HCT116 (cell line): ENCODE measurements at regions not wholly inside any gene's neighbourhood (a gene's known extent, or its start where the extent isn't known, plus 50 kb on each side); places are given as distances from the start of the nearest gene placed in this dataset.

Experiments
- ATAC-seq: fragments of 200-7000 bp; cut with Tn5 transposase; 2 replicates; pipeline ENCODE4 v1.9.1; 2020; ENCODE audit warnings: mild to moderate bottlenecking, moderate library complexity
- BruUV-seq: library from RNA; stranded (reverse); fragments of 400-500 nt; replicated peaks from 2 replicates; lab custom pipeline; 2021; lab: Mats Ljungman, UMichigan
- CTCF ChIA-PET: fragments of 300-600 bp; sonication (Branson Sonifier 250); formaldehyde crosslinking; loops from one replicate; lab custom pipeline; 2021; ENCODE audit warnings: antibody characterized with exemption; lab: Charles Lee
- POLR2A ChIA-PET: fragments of 300-600, 350-600 bp; sonication (Branson Sonifier 250); formaldehyde crosslinking; loops from one replicate; lab custom pipeline; 2021; ENCODE audit warnings: antibody characterized with exemption; lab: Charles Lee
- RAD21 ChIA-PET, 2 experiments: fragments of 300-600 bp; sonication (Branson Sonifier 250); formaldehyde crosslinking; loops; one replicate each; lab custom pipeline; 2023; ENCODE audit warnings: low total read pairs in 2 of 2; ENCODE audit not compliant: uncharacterized antibody in 2 of 2, unreplicated experiment in 2 of 2, low non-redundant PET in 1 of 2; lab: Charles Lee
- DNase-seq: peaks from one replicate; pipeline ENCODE4 v3.0.0-alpha.2; 2010; ENCODE audit warnings: low read depth, low spot score
- H2AFZ ChIP-seq: fragments of 200-600 bp; shearing (Covaris generic), sonication (generic); 2 replicates; pipeline ENCODE4 v1.6.1; 2017; ENCODE audit warnings: low read depth, mixed run types, mixed read lengths, antibody characterized with exemption, low read length; ENCODE audit not compliant: poor library complexity, severe bottlenecking
- H3K27ac ChIP-seq: 2 replicates; pipeline ENCODE4 v1.5.1; 2012; ENCODE audit warnings: low read depth, low read length
- H3K27me3 ChIP-seq: fragments of 200-600 bp; sonication (generic); 2 replicates; pipeline ENCODE4 v1.6.1; 2016; ENCODE audit warnings: mixed run types, low read length, mixed read lengths; ENCODE audit not compliant: insufficient read depth
- H3K36me3 ChIP-seq, 2 experiments: fragments of 200-500 bp in 1 of 2; fragments of 200-600 bp in 1 of 2; sonication (Bioruptor generic) in 1 of 2; sonication (generic) in 1 of 2; 2 replicates each; pipeline versions ENCODE4 v1.5.1 to v1.6.1; 2014 to 2016; ENCODE audit warnings: low read length in 2 of 2, inconsistent platforms in 1 of 2, mixed read lengths in 1 of 2, mixed run types in 1 of 2; ENCODE audit not compliant: insufficient read depth in 2 of 2, control insufficient read depth in 1 of 2
- H3K4me1 ChIP-seq, 2 experiments: fragments of 200-600 bp in 1 of 2; sonication (generic) in 1 of 2; 2 replicates each; pipeline versions ENCODE4 v1.5.1 to v1.6.1; 2012 to 2017; ENCODE audit warnings: low read length in 2 of 2, inconsistent platforms in 1 of 2, mild to moderate bottlenecking in 1 of 2, mixed read lengths in 1 of 2, mixed run types in 1 of 2, moderate library complexity in 1 of 2; ENCODE audit not compliant: insufficient read depth in 2 of 2, control insufficient read depth in 1 of 2
- H3K4me2 ChIP-seq: fragments of 200-600 bp; sonication (generic); 2 replicates; pipeline ENCODE4 v1.6.1; 2017; ENCODE audit warnings: mixed run types, low read length, mixed read lengths
- H3K4me3 ChIP-seq, 2 experiments: fragments of 200-600 bp in 1 of 2; sonication (generic) in 1 of 2; replicated peaks in 1 of 2; 2 replicates each; pipeline ENCODE4 v1.5.1; 2011 to 2016; ENCODE audit warnings: low read length in 2 of 2, control low read depth in 1 of 2, low read depth in 1 of 2, mild to moderate bottlenecking in 1 of 2, mixed read lengths in 1 of 2, mixed run types in 1 of 2
- H3K79me2 ChIP-seq: fragments of 200-600 bp; sonication (generic); 2 replicates; pipeline ENCODE4 v1.6.1; 2017; ENCODE audit warnings: mild to moderate bottlenecking, mixed run types, low read length, moderate library complexity, mixed read lengths; ENCODE audit not compliant: insufficient read depth
- H3K9ac ChIP-seq: fragments of 200-600 bp; sonication (generic); 2 replicates; pipeline ENCODE4 v1.6.1; 2016; ENCODE audit warnings: low read length, mixed read lengths
- H3K9me2 ChIP-seq: fragments of 200-600 bp; sonication (generic), shearing (Covaris generic); 2 replicates; pipeline ENCODE4 v1.6.1; 2017; ENCODE audit warnings: mixed run types, mild to moderate bottlenecking, moderate library complexity; ENCODE audit not compliant: insufficient read depth
- H3K9me3 ChIP-seq, 2 experiments: fragments of 200-500 bp in 1 of 2; fragments of 200-600 bp in 1 of 2; sonication (Bioruptor generic) in 1 of 2; sonication (generic) in 1 of 2; 2 replicates each; pipeline ENCODE4 v1.6.1; 2014 to 2017; ENCODE audit warnings: low read length in 2 of 2, mixed read lengths in 2 of 2, inconsistent platforms in 1 of 2, low read depth in 1 of 2, mild to moderate bottlenecking in 1 of 2, mixed run types in 1 of 2, moderate library complexity in 1 of 2; ENCODE audit not compliant: control insufficient read depth in 1 of 2, insufficient read depth in 1 of 2
- H4K20me1 ChIP-seq: fragments of 200-600 bp; sonication (generic), shearing (Covaris generic); 2 replicates; pipeline ENCODE4 v1.6.1; 2017; ENCODE audit warnings: mixed run types, mild to moderate bottlenecking, moderate library complexity; ENCODE audit not compliant: insufficient read depth
- ATF3 ChIP-seq: IDR thresholded peaks from 2 replicates; pipeline ENCODE4 v1.6.1; 2012
- CBX3 ChIP-seq: IDR thresholded peaks from 2 replicates; pipeline ENCODE4 v1.6.1; 2012; ENCODE audit warnings: low read depth
- EGR1 ChIP-seq: IDR thresholded peaks from 2 replicates; pipeline ENCODE4 v1.6.1; 2012; ENCODE audit warnings: low read depth
- ELF1 ChIP-seq: IDR thresholded peaks from 2 replicates; pipeline ENCODE4 v1.6.1; 2012; ENCODE audit warnings: low read depth, borderline replicate concordance
- EZH2 ChIP-seq: fragments of 200-600 bp; sonication (generic); IDR thresholded peaks from 2 replicates; pipeline ENCODE4 v1.6.1; 2017; ENCODE audit warnings: antibody characterized with exemption, mixed run types
- EZH2phosphoT487 ChIP-seq: fragments of 200-600 bp; IDR thresholded peaks from 2 replicates; pipeline ENCODE4 v1.6.1; 2018; ENCODE audit warnings: antibody characterized with exemption, borderline replicate concordance
- JUND ChIP-seq: IDR thresholded peaks from 2 replicates; pipeline ENCODE4 v1.6.1; 2012
- POLR2A ChIP-seq: IDR thresholded peaks from 2 replicates; pipeline ENCODE4 v1.7.0; 2011; ENCODE audit warnings: borderline replicate concordance; ENCODE audit not compliant: insufficient read depth, insufficient read length; ENCODE audit errors: extremely low read depth
- POLR2AphosphoS5 ChIP-seq: IDR thresholded peaks from 2 replicates; pipeline ENCODE4 v1.6.1; 2011; ENCODE audit warnings: mild to moderate bottlenecking, low read depth, low read length, moderate library complexity
- SIN3A ChIP-seq: IDR thresholded peaks from 2 replicates; pipeline ENCODE4 v1.6.1; 2012; ENCODE audit warnings: low read depth
- SP1 ChIP-seq: IDR thresholded peaks from 2 replicates; pipeline ENCODE4 v1.6.1; 2012; ENCODE audit warnings: low read depth
- TCF7L2 ChIP-seq: IDR thresholded peaks from 2 replicates; pipeline ENCODE4 v1.7.0; 2011; ENCODE audit warnings: borderline replicate concordance, inconsistent platforms; ENCODE audit not compliant: insufficient read depth, insufficient read length; ENCODE audit errors: extremely low read depth
- YY1 ChIP-seq: IDR thresholded peaks from 2 replicates; pipeline ENCODE4 v1.6.1; 2011; ENCODE audit warnings: low read length, low read depth, moderate library complexity, mild to moderate bottlenecking; ENCODE audit not compliant: insufficient replicate concordance; ENCODE audit errors: extremely low read depth
- ZBTB33 ChIP-seq: IDR thresholded peaks from 2 replicates; pipeline ENCODE4 v1.6.1; 2011; ENCODE audit warnings: mild to moderate bottlenecking, low read length, moderate library complexity; ENCODE audit not compliant: insufficient replicate concordance; ENCODE audit errors: extremely low read depth
- ZFX ChIP-seq: fragments of 450-650 bp; IDR thresholded peaks from 2 replicates; pipeline ENCODE4 v1.6.1; 2017
- ZNF274 ChIP-seq: fragments of 200-500 bp; sonication (Bioruptor generic); IDR thresholded peaks from 2 replicates; pipeline ENCODE4 v1.6.1; 2014; ENCODE audit warnings: mild to moderate bottlenecking, low read depth, low read length, inconsistent platforms
- intact Hi-C: fragments of 100-400 bp; cut with micrococcal nuclease; formaldehyde crosslinking; loops from 2 replicates; pipeline ENCODE4 v1.10.0; 2022
- TF ChIP-seq, protein P1 (sequence below): IDR thresholded peaks from 2 replicates; pipeline ENCODE4 v1.6.1; 2012
- TF ChIP-seq, protein P2 (sequence below): IDR thresholded peaks from 2 replicates; pipeline ENCODE4 v1.6.1; 2012; ENCODE audit warnings: low read depth
- TF ChIP-seq, protein P3 (sequence below), 3 experiments: fragments of 200-600 bp in 1 of 3; sonication (generic) in 1 of 3; IDR thresholded peaks in 2 of 3; conservative IDR thresholded peaks in 1 of 3; 2 replicates each; pipeline ENCODE4 v1.5.1; 2012 to 2017; ENCODE audit warnings: low read depth in 2 of 3, low read length in 2 of 3, antibody characterized with exemption in 1 of 3, borderline replicate concordance in 1 of 3, control low read depth in 1 of 3, mild to moderate bottlenecking in 1 of 3, mixed read lengths in 1 of 3, mixed run types in 1 of 3, moderate library complexity in 1 of 3; ENCODE audit not compliant: insufficient read depth in 1 of 3

DNA sequence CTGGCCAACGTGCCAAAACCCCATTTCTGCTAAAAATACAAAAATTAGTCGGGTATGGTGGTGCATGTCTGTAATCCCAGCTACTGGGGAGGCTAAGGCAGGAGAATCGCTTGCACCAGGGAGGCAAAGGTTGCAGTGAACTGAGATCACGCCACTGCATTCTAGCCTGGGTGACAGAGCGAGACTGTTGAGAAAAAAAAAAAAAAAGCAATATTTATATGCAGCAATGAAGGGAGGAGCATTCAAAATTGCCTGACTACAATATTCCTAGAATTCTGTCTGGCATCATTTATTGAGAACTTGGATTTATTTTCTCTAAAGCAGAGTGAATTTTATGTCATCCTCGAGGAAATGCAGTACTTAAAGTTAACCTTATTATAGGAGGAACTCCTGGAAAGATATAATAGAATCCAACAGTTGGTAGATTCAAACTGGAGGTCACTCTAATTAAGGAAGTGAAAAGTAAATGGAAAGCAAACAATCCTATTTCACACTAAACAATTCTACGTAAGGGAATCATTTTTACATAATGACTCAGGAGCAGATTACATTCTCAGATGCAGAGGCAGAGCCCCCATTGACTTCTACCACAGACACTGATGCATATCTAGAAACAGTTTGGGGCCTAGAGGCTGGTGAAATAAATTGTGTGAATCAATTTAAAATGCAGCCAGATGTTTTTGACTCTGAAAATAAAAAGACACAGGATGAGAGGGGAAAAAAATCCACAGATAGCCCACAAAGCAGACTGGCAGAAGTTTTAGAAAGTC lies 82.1 kb upstream of the FHIT start:
- no peak overlapping the region for H3K9ac ChIP-seq
- H2AFZ ChIP-seq: no peak overlapping the region
- no peak overlapping the region for H3K4me3 ChIP-seq
- peaks cover 64% of the 10 kb centered on the region for H3K27me3 ChIP-seq
- POLR2A ChIA-PET: no interaction called here
- no peaks in the 10 kb centered on the region for H3K4me1 ChIP-seq
- no peaks in the 10 kb centered on the region for H3K36me3 ChIP-seq
- BruUV-seq: no TSS peak
- CTCF ChIA-PET: no interaction called here
- intact Hi-C loops: no loop called here
- no peak overlapping the region for H3K27ac ChIP-seq
- no peaks in the 10 kb centered on the region for H3K9me3 ChIP-seq
- RAD21 ChIA-PET: no interaction called here
- no peak for ATAC-seq
- no peak overlapping the region for H3K4me2 ChIP-seq
- no peak for TF ChIP-seq SIN3A
- TF ChIP-seq POLR2A: no peak
- TF ChIP-seq ZNF274: no peak
- TF ChIP-seq, protein P1, sequence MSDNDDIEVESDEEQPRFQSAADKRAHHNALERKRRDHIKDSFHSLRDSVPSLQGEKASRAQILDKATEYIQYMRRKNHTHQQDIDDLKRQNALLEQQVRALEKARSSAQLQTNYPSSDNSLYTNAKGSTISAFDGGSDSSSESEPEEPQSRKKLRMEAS: no peak
- TF ChIP-seq TCF7L2: no peak
- TF ChIP-seq ATF3: no peak
- TF ChIP-seq, protein P2, sequence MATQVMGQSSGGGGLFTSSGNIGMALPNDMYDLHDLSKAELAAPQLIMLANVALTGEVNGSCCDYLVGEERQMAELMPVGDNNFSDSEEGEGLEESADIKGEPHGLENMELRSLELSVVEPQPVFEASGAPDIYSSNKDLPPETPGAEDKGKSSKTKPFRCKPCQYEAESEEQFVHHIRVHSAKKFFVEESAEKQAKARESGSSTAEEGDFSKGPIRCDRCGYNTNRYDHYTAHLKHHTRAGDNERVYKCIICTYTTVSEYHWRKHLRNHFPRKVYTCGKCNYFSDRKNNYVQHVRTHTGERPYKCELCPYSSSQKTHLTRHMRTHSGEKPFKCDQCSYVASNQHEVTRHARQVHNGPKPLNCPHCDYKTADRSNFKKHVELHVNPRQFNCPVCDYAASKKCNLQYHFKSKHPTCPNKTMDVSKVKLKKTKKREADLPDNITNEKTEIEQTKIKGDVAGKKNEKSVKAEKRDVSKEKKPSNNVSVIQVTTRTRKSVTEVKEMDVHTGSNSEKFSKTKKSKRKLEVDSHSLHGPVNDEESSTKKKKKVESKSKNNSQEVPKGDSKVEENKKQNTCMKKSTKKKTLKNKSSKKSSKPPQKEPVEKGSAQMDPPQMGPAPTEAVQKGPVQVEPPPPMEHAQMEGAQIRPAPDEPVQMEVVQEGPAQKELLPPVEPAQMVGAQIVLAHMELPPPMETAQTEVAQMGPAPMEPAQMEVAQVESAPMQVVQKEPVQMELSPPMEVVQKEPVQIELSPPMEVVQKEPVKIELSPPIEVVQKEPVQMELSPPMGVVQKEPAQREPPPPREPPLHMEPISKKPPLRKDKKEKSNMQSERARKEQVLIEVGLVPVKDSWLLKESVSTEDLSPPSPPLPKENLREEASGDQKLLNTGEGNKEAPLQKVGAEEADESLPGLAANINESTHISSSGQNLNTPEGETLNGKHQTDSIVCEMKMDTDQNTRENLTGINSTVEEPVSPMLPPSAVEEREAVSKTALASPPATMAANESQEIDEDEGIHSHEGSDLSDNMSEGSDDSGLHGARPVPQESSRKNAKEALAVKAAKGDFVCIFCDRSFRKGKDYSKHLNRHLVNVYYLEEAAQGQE: no peak
- no peak for TF ChIP-seq EGR1
- TF ChIP-seq POLR2AphosphoS5: no peak
- no peak for TF ChIP-seq EZH2phosphoT487
- TF ChIP-seq, protein P3, sequence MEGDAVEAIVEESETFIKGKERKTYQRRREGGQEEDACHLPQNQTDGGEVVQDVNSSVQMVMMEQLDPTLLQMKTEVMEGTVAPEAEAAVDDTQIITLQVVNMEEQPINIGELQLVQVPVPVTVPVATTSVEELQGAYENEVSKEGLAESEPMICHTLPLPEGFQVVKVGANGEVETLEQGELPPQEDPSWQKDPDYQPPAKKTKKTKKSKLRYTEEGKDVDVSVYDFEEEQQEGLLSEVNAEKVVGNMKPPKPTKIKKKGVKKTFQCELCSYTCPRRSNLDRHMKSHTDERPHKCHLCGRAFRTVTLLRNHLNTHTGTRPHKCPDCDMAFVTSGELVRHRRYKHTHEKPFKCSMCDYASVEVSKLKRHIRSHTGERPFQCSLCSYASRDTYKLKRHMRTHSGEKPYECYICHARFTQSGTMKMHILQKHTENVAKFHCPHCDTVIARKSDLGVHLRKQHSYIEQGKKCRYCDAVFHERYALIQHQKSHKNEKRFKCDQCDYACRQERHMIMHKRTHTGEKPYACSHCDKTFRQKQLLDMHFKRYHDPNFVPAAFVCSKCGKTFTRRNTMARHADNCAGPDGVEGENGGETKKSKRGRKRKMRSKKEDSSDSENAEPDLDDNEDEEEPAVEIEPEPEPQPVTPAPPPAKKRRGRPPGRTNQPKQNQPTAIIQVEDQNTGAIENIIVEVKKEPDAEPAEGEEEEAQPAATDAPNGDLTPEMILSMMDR (IDR thresholded peaks at IDR 0.05 in 2 of 3, conservative IDR thresholded peaks at IDR 0.05 in 1 of 3; ENCODE audit: borderline replicate concordance in 1 of 3, insufficient read depth in 1 of 3, low read depth in 2 of 3, low read length in 2 of 3): no peak
- TF ChIP-seq SP1: no peak
- TF ChIP-seq ELF1: no peak
- TF ChIP-seq YY1: no peak
- no peak for TF ChIP-seq JUND
- no peak for TF ChIP-seq CBX3
- TF ChIP-seq EZH2: no peak
- TF ChIP-seq ZBTB33: no peak
- TF ChIP-seq ZFX: no peak
- TF ChIP-seq, all 23 proteins: peak for 0
- H4K20me1 ChIP-seq: no peaks in the 10 kb centered on the region
- H3K9me2 ChIP-seq: no peaks in the 10 kb centered on the region
- no peak for DNase-seq
- H3K79me2 ChIP-seq: no peaks in the 10 kb centered on the region
